ENCODE measurements at regions not wholly inside any gene's neighbourhood (a gene's known extent, or its start where the extent isn't known, plus 50 kb on each side); places are given as distances from the start of the nearest gene placed in this dataset.

- no peaks in the 10 kb centered on the region for H3K36me3 ChIP-seq (ENCODE audit: control insufficient read depth in 4 of 4, insufficient read depth in 3 of 4, low read depth in 1 of 4, low read length in 3 of 4)
- no peak overlapping the region for H3K4me3 ChIP-seq (ENCODE audit: low read depth in 1 of 3, low read length in 3 of 3)
- H3K27me3 ChIP-seq (ENCODE audit: control insufficient read depth in 4 of 4, insufficient read depth in 4 of 4, low read length in 3 of 4), result no peaks in the 10 kb centered on the region
- WGBS, result 71% methylated on average over 1 of the region's 1 CpG
- H3K9ac ChIP-seq (ENCODE audit: low read depth in 1 of 2, low read length in 2 of 2), result no peak overlapping the region
- DNase-seq (ENCODE audit: low spot score), result no peak
- no peak overlapping the region for H3K27ac ChIP-seq (ENCODE audit: low read depth in 1 of 2, low read length in 2 of 2)
- H3K9me3 ChIP-seq (ENCODE audit: control insufficient read depth in 4 of 4, low read length in 3 of 4), result peaks cover 0 to 3% (median 0%) of the 10 kb centered on the region in 4 donors
- peak; percentile 93 for TF ChIP-seq REST (IDR thresholded peaks at IDR 0.05)
- TF ChIP-seq FOXA2 (IDR thresholded peaks at IDR 0.05), result no peak
- no peaks in the 10 kb centered on the region for H3K4me1 ChIP-seq (ENCODE audit: control insufficient read depth in 4 of 4, insufficient read depth in 4 of 4, low read length in 3 of 4)
These were observed 117.3 kb upstream of the PPP2R2B start for GRCh38 chr5:146995878-146996277.

- no peaks in the 10 kb centered on the region for H3K36me3 ChIP-seq (ENCODE audit: control insufficient read depth in 4 of 4, insufficient read depth in 3 of 4, low read depth in 1 of 4, low read length in 3 of 4)
- no peak for TF ChIP-seq HNF4A (conservative IDR thresholded peaks at IDR 0.05)
- TF ChIP-seq FOXA1 (IDR thresholded peaks at IDR 0.05), result no peak
- no peak for TF ChIP-seq HNF4G (IDR thresholded peaks at IDR 0.05)
- TF ChIP-seq MAX (IDR thresholded peaks at IDR 0.05), result no peak
- TF ChIP-seq EGR1 (IDR thresholded peaks at IDR 0.05; ENCODE audit: low read depth in 2 of 2), result no peak
- no peak for TF ChIP-seq RXRA (IDR thresholded peaks at IDR 0.05)
- TF ChIP-seq RAD21 (IDR thresholded peaks at IDR 0.05), result no peak
- TF ChIP-seq CTCF (IDR thresholded peaks at IDR 0.05; ENCODE audit: low read depth, low read length, missing input control), result no peak
- TF ChIP-seq TAF1 (conservative IDR thresholded peaks at IDR 0.05), result no peak
- TF ChIP-seq ATF3 (IDR thresholded peaks at IDR 0.05), result no peak
- no peak for TF ChIP-seq REST (IDR thresholded peaks at IDR 0.05)
- no peak for TF ChIP-seq GABPA (IDR thresholded peaks at IDR 0.05 in 1 of 2, conservative IDR thresholded peaks at IDR 0.05 in 1 of 2)
- no peak for TF ChIP-seq FOXA2 (IDR thresholded peaks at IDR 0.05)
- no peak for TF ChIP-seq JUND (IDR thresholded peaks at IDR 0.05)
- TF ChIP-seq SP1 (IDR thresholded peaks at IDR 0.05), result no peak
- TF ChIP-seq NR2F2 (IDR thresholded peaks at IDR 0.05), result no peak
- no peak for TF ChIP-seq ZBTB33 (IDR thresholded peaks at IDR 0.05)
- no peaks in the 10 kb centered on the region for H3K4me1 ChIP-seq (ENCODE audit: control insufficient read depth in 4 of 4, insufficient read depth in 4 of 4, low read length in 3 of 4)
- no peaks in the 10 kb centered on the region for H3K9me3 ChIP-seq (ENCODE audit: control insufficient read depth in 4 of 4, low read length in 3 of 4)
- no peaks in the 10 kb centered on the region for H3K27me3 ChIP-seq (ENCODE audit: control insufficient read depth in 4 of 4, insufficient read depth in 4 of 4, low read length in 3 of 4)
- H3K9ac ChIP-seq (ENCODE audit: low read depth in 1 of 2, low read length in 2 of 2), result no peak overlapping the region
- no peak overlapping the region for H3K27ac ChIP-seq (ENCODE audit: low read depth in 1 of 2, low read length in 2 of 2)
- DNase-seq (ENCODE audit: low spot score), result no peak
- 89% methylated on average over 3 of the region's 3 CpGs for WGBS
- no peak overlapping the region for H3K4me3 ChIP-seq (ENCODE audit: low read depth in 1 of 3, low read length in 3 of 3)
These were observed 136.8 kb upstream of the PPP2R2B start for GRCh38 chr5:147015405-147015804.
